AG04450 (cell line): ENCODE measurements at regions not wholly inside any gene's neighbourhood (a gene's known extent, or its start where the extent isn't known, plus 50 kb on each side); places are given as distances from the start of the nearest gene placed in this dataset.

Experiments
- CTCF ChIA-PET: fragments of 300-600, 350-600 bp; formaldehyde crosslinking; extraction: SDS; loops from one replicate; lab custom pipeline; 2022; ENCODE audit warnings: antibody characterized with exemption, inconsistent platforms; lab: Charles Lee
- POLR2A ChIA-PET: fragments of 350-600 bp; formaldehyde crosslinking; extraction: SDS; loops from one replicate; lab custom pipeline; 2021; ENCODE audit warnings: antibody characterized with exemption, inconsistent platforms; lab: Yijun Ruan, JAX
- DNase-seq: peaks from one replicate; pipeline ENCODE4 v3.0.0-alpha.2; 2011; ENCODE audit warnings: low read depth, low spot score
- H3K27ac ChIP-seq: one replicate; pipeline ENCODE4 v1.5.1; 2012; ENCODE audit warnings: low read depth, low read length, control low read depth
- H3K27me3 ChIP-seq: one replicate; pipeline ENCODE4 v1.6.0; 2012; ENCODE audit warnings: low read length; ENCODE audit not compliant: control insufficient read depth, insufficient read depth
- H3K4me3 ChIP-seq: 2 replicates; pipeline ENCODE4 v1.5.1; 2011; ENCODE audit warnings: mild to moderate bottlenecking, low read depth, low read length, control low read depth
- H3K9me3 ChIP-seq: 2 replicates; pipeline ENCODE4 v1.5.1; 2012; ENCODE audit warnings: low read length; ENCODE audit not compliant: control insufficient read depth, insufficient read depth
- CTCF ChIP-seq: IDR thresholded peaks from 2 replicates; pipeline ENCODE4 v1.5.1; 2011; ENCODE audit warnings: low read depth, low read length, control low read depth, inconsistent platforms

- DNase-seq: no peak
- Histone ChIP-seq H3K27me3 (no peaks in the 10 kb centered on the region), H3K4me3 (no peak overlapping the region), H3K9me3 (no peaks in the 10 kb centered on the region), H3K27ac (no peak overlapping the region)
- no peak for TF ChIP-seq CTCF
- POLR2A ChIA-PET: interaction anchor here (0.6 to 1.6 kb wide), 2 partner anchors 31 to 79 kb away, joined by 3 read pairs; no protein-coding TSS in a partner anchor
- CTCF ChIA-PET: interaction anchor here (1.2 to 6.2 kb wide), 17 partner anchors 12 to 321 kb away, joined by 3 to 114 read pairs (median 14); partner anchors contain the start of gene MBNL2
Measured at GRCh38 chr13:97110936-97111335, 111.2 kb upstream of the MBNL2 start.

GRCh38 chr13:97111756-97112155 is 110.4 kb upstream of the MBNL2 start:
- TF ChIP-seq CTCF: no peak
- H3K9me3 ChIP-seq: no peaks in the 10 kb centered on the region
- H3K27me3 ChIP-seq: no peaks in the 10 kb centered on the region
- CTCF ChIA-PET: interaction anchor here (0.6 to 6.2 kb wide), 12 partner anchors 11 to 320 kb away, joined by 4 to 114 read pairs (median 17); partner anchors contain the start of gene MBNL2
- H3K27ac ChIP-seq: no peak overlapping the region
- DNase-seq: no peak
- H3K4me3 ChIP-seq: no peak overlapping the region
- POLR2A ChIA-PET: interaction anchor here (1.0 to 1.3 kb wide), 2 partner anchors 14 to 321 kb away, joined by 3 to 4 read pairs; no protein-coding TSS in a partner anchor

- Histone ChIP-seq H3K27me3 (no peaks in the 10 kb centered on the region), H3K9me3 (no peaks in the 10 kb centered on the region), H3K4me3 (no peak overlapping the region), H3K27ac (no peak overlapping the region)
- POLR2A ChIA-PET: interaction anchor here (0.8 to 1.3 kb wide), 3 partner anchors 13 to 320 kb away, joined by 3 to 4 read pairs (median 4); no protein-coding TSS in a partner anchor
- CTCF ChIA-PET: interaction anchor here (0.7 to 6.2 kb wide), 6 partner anchors 12 to 230 kb away, joined by 3 to 114 read pairs (median 44); partner anchors contain the start of gene MBNL2
- DNase-seq: no peak
- no peak for TF ChIP-seq CTCF
Measured at GRCh38 chr13:97112446-97113152, 109.5 kb upstream of the MBNL2 start.

GRCh38 chr13:97113231-97114001 is 108.7 kb upstream of the MBNL2 start:
- H3K27ac ChIP-seq: no peak overlapping the region
- no peaks in the 10 kb centered on the region for H3K9me3 ChIP-seq
- CTCF ChIA-PET: interaction anchor here (0.7 to 6.2 kb wide), 2 partner anchors 98 to 203 kb away, joined by 3 to 114 read pairs; no protein-coding TSS in a partner anchor
- TF ChIP-seq CTCF: no peak
- no peak overlapping the region for H3K4me3 ChIP-seq
- no peaks in the 10 kb centered on the region for H3K27me3 ChIP-seq
- DNase-seq: no peak
- POLR2A ChIA-PET: interaction anchor here (0.5 kb wide), 1 partner anchor 12 kb away, joined by 4 read pairs; no protein-coding TSS in a partner anchor
